GM12878 (cell line): ENCODE measurements at regions not wholly inside any gene's neighbourhood (a gene's known extent, or its start where the extent isn't known, plus 50 kb on each side); places are given as distances from the start of the nearest gene placed in this dataset.

Source experiments
- ATAC-seq: fragments of 200-7000 bp; cut with Tn5 transposase; 3 replicates; pipeline ENCODE4 v1.9.1; 2020; ENCODE audit warnings: mild to moderate bottlenecking, moderate library complexity
- BruUV-seq: library from RNA; stranded (reverse); fragments of 400-500 nt; replicated peaks from 2 replicates; lab custom pipeline; 2021; lab: Mats Ljungman, UMichigan
- CTCF ChIA-PET: fragments of 300-600 bp; sonication (Branson Sonifier 250); formaldehyde crosslinking; extraction: SDS; loops from one replicate; lab custom pipeline; 2021; ENCODE audit warnings: inconsistent platforms; lab: Yijun Ruan, JAX
- POLR2A ChIA-PET: fragments of 350-600 bp; formaldehyde crosslinking; extraction: SDS; loops from one replicate; lab custom pipeline; 2021; ENCODE audit warnings: inconsistent platforms; lab: Charles Lee
- RAD21 ChIA-PET: fragments of 300-600 bp; sonication (Branson Sonifier 250); formaldehyde crosslinking; loops from one replicate; lab custom pipeline; 2023; ENCODE audit warnings: antibody characterized with exemption; ENCODE audit not compliant: unreplicated experiment; lab: Charles Lee
- SMC1A ChIA-PET: fragments of 300-600 bp; sonication (Branson Sonifier 250); formaldehyde crosslinking; loops from one replicate; lab custom pipeline; 2023; ENCODE audit not compliant: unreplicated experiment, uncharacterized antibody; lab: Charles Lee
- DNase-seq: peaks from one replicate; pipeline ENCODE4 v3.0.0-alpha.2; 2011; ENCODE audit warnings: low read depth, low spot score
- FAIRE-seq: peaks from 3 replicates; lab custom pipeline; 2011; peaks lifted over from hg19 to GRCh38; lab: Jason Lieb, UNC
- H2AFZ ChIP-seq: 2 replicates; pipeline ENCODE4 v1.6.0; 2011; ENCODE audit warnings: low read depth, low read length, control low read depth; ENCODE audit not compliant: control insufficient read depth
- H3K27ac ChIP-seq: 2 replicates; pipeline ENCODE4 v1.5.1; 2011; ENCODE audit warnings: control low read depth; ENCODE audit not compliant: control insufficient read depth, insufficient read depth
- H3K27me3 ChIP-seq, 2 experiments: replicated peaks in 1 of 2; 2 replicates each; pipeline versions ENCODE4 v1.6.0 to v1.6.1; 2011; ENCODE audit warnings: low read length in 1 of 2; ENCODE audit not compliant: control insufficient read depth in 2 of 2, insufficient read depth in 2 of 2
- H3K36me3 ChIP-seq, 2 experiments: 2 replicates each; pipeline ENCODE4 v1.5.1; 2011; ENCODE audit warnings: low read length in 1 of 2; ENCODE audit not compliant: control insufficient read depth in 2 of 2, insufficient read depth in 2 of 2
- H3K4me1 ChIP-seq: 2 replicates; pipeline ENCODE4 v1.6.1; 2011; ENCODE audit warnings: mild to moderate bottlenecking, low read length, moderate library complexity, mixed read lengths; ENCODE audit not compliant: control insufficient read depth, insufficient read depth
- H3K4me2 ChIP-seq: 2 replicates; pipeline ENCODE4 v1.6.0; 2011; ENCODE audit warnings: control low read depth; ENCODE audit not compliant: control insufficient read depth, insufficient read depth
- H3K4me3 ChIP-seq: fragments of 200-600 bp; sonication (generic); 2 replicates; pipeline ENCODE4 v1.5.1; 2016
- H3K79me2 ChIP-seq: 2 replicates; pipeline ENCODE4 v1.6.0; 2011; ENCODE audit warnings: low read length; ENCODE audit not compliant: control insufficient read depth, insufficient read depth
- H3K9ac ChIP-seq: 2 replicates; pipeline ENCODE4 v1.8.0; 2011; ENCODE audit warnings: low read length, control low read depth, mixed read lengths; ENCODE audit not compliant: control insufficient read depth, insufficient read depth
- H3K9me3 ChIP-seq: replicated peaks from 3 replicates; pipeline ENCODE4 v1.5.1; 2011; ENCODE audit warnings: mild to moderate bottlenecking, low read length; ENCODE audit not compliant: control insufficient read depth, insufficient read depth
- H4K20me1 ChIP-seq: 2 replicates; pipeline ENCODE4 v1.6.0; 2011; ENCODE audit not compliant: control insufficient read depth, insufficient read depth
- BMI1 ChIP-seq: fragments of 450-650 bp; IDR thresholded peaks from 2 replicates; pipeline ENCODE4 v1.6.1; 2016; ENCODE audit warnings: mild to moderate bottlenecking, moderate library complexity, borderline replicate concordance
- CEBPB ChIP-seq, 2 experiments: fragments of 150-350 bp in 1 of 2; IDR thresholded peaks; 2 replicates each; pipeline ENCODE4 v1.6.1; 2012 to 2014; ENCODE audit warnings: low read depth in 2 of 2, low read length in 2 of 2, borderline replicate concordance in 1 of 2, inconsistent platforms in 1 of 2
- MYC ChIP-seq: IDR thresholded peaks from 2 replicates; pipeline ENCODE4 v1.6.1; 2011; ENCODE audit warnings: mild to moderate bottlenecking, low read length, moderate library complexity, inconsistent platforms; ENCODE audit not compliant: insufficient read depth, insufficient replicate concordance, insufficient read length, severe bottlenecking
- ZNF24 ChIP-seq: fragments of 450-650 bp; IDR thresholded peaks from 2 replicates; pipeline ENCODE4 v1.6.1; 2017; ENCODE audit warnings: antibody characterized with exemption, mild to moderate bottlenecking
- in situ Hi-C: fragments of 300-500 bp; cut with MboI; formaldehyde crosslinking; loops from 9 replicates; pipeline ENCODE4 v1.14.3; 2018; ENCODE audit warnings: mixed read lengths
- intact Hi-C: fragments of 100-400 bp; cut with micrococcal nuclease; formaldehyde crosslinking; loops from one replicate; pipeline ENCODE4 v1.14.2; 2022; ENCODE audit not compliant: unreplicated experiment
- TF ChIP-seq, protein P1 (sequence below): IDR thresholded peaks from 2 replicates; pipeline ENCODE4 v1.6.1; 2012; ENCODE audit warnings: low read depth, low read length, improper control_type of control experiment
- TF ChIP-seq, protein P2 (sequence below): fragments of 450-650 bp; IDR thresholded peaks from 2 replicates; pipeline ENCODE4 v1.6.1; 2017; ENCODE audit warnings: antibody characterized with exemption, mild to moderate bottlenecking, moderate library complexity
- TF ChIP-seq, protein P3 (sequence below): fragments of 450-650 bp; IDR thresholded peaks from 2 replicates; pipeline ENCODE4 v1.6.1; 2018; ENCODE audit warnings: borderline replicate concordance, mild to moderate bottlenecking; ENCODE audit not compliant: partially characterized antibody
- TF ChIP-seq, protein P4 (sequence below): fragments of 450-650 bp; IDR thresholded peaks from 2 replicates; pipeline ENCODE4 v1.6.1; 2014; ENCODE audit warnings: mild to moderate bottlenecking
- TF ChIP-seq, protein P5 (sequence below): fragments of 450-650 bp; conservative IDR thresholded peaks from 2 replicates; pipeline ENCODE4 v1.6.1; 2017; ENCODE audit warnings: mild to moderate bottlenecking, moderate library complexity

DNA sequence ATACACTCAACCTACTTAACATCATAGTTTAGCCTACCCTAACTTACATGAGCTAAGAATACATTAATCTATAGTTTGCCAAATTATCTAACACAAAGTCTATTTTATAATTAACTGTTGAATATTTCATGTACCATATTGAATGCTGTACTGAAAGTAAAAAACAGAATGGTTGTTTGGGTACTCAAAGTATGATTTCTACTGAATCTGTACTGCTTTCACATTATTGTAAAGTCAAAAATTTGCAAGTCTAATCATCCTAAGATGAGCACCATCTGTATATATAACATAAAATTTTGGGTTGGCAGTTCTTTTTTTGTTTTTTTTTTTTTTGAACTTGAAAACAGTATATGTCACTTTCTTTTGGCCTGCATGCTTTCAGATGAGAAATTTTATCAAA is 1212.6 kb downstream of the SLITRK5 start:
- no peak overlapping the region for H3K4me2 ChIP-seq
- no peak overlapping the region for H3K4me3 ChIP-seq
- H3K27me3 ChIP-seq, result no peaks in the 10 kb centered on the region
- no peaks in the 10 kb centered on the region for H3K79me2 ChIP-seq
- ATAC-seq (no peak), FAIRE-seq (no peak), DNase-seq (no peak)
- H3K36me3 ChIP-seq, result no peaks in the 10 kb centered on the region
- in situ Hi-C loops, result no loop called here
- H4K20me1 ChIP-seq, result no peaks in the 10 kb centered on the region
- TF ChIP-seq CEBPB (IDR thresholded peaks at IDR 0.05; ENCODE audit: borderline replicate concordance in 1 of 2, low read depth in 2 of 2, low read length in 2 of 2), result no peak
- no peak for TF ChIP-seq BMI1
- TF ChIP-seq, protein P1, sequence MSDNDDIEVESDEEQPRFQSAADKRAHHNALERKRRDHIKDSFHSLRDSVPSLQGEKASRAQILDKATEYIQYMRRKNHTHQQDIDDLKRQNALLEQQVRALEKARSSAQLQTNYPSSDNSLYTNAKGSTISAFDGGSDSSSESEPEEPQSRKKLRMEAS, result no peak
- TF ChIP-seq, protein P2, sequence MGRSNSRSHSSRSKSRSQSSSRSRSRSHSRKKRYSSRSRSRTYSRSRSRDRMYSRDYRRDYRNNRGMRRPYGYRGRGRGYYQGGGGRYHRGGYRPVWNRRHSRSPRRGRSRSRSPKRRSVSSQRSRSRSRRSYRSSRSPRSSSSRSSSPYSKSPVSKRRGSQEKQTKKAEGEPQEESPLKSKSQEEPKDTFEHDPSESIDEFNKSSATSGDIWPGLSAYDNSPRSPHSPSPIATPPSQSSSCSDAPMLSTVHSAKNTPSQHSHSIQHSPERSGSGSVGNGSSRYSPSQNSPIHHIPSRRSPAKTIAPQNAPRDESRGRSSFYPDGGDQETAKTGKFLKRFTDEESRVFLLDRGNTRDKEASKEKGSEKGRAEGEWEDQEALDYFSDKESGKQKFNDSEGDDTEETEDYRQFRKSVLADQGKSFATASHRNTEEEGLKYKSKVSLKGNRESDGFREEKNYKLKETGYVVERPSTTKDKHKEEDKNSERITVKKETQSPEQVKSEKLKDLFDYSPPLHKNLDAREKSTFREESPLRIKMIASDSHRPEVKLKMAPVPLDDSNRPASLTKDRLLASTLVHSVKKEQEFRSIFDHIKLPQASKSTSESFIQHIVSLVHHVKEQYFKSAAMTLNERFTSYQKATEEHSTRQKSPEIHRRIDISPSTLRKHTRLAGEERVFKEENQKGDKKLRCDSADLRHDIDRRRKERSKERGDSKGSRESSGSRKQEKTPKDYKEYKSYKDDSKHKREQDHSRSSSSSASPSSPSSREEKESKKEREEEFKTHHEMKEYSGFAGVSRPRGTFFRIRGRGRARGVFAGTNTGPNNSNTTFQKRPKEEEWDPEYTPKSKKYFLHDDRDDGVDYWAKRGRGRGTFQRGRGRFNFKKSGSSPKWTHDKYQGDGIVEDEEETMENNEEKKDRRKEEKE, result no peak
- TF ChIP-seq, protein P3, sequence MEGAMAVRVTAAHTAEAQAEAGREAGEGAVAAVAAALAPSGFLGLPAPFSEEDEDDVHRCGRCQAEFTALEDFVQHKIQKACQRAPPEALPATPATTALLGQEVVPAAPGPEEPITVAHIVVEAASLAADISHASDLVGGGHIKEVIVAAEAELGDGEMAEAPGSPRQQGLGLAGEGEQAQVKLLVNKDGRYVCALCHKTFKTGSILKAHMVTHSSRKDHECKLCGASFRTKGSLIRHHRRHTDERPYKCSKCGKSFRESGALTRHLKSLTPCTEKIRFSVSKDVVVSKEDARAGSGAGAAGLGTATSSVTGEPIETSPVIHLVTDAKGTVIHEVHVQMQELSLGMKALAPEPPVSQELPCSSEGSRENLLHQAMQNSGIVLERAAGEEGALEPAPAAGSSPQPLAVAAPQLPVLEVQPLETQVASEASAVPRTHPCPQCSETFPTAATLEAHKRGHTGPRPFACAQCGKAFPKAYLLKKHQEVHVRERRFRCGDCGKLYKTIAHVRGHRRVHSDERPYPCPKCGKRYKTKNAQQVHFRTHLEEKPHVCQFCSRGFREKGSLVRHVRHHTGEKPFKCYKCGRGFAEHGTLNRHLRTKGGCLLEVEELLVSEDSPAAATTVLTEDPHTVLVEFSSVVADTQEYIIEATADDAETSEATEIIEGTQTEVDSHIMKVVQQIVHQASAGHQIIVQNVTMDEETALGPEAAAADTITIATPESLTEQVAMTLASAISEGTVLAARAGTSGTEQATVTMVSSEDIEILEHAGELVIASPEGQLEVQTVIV, result no peak
- no peak for TF ChIP-seq ZNF24
- TF ChIP-seq, protein P4, sequence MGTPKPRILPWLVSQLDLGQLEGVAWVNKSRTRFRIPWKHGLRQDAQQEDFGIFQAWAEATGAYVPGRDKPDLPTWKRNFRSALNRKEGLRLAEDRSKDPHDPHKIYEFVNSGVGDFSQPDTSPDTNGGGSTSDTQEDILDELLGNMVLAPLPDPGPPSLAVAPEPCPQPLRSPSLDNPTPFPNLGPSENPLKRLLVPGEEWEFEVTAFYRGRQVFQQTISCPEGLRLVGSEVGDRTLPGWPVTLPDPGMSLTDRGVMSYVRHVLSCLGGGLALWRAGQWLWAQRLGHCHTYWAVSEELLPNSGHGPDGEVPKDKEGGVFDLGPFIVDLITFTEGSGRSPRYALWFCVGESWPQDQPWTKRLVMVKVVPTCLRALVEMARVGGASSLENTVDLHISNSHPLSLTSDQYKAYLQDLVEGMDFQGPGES, result no peak
- TF ChIP-seq, protein P5, sequence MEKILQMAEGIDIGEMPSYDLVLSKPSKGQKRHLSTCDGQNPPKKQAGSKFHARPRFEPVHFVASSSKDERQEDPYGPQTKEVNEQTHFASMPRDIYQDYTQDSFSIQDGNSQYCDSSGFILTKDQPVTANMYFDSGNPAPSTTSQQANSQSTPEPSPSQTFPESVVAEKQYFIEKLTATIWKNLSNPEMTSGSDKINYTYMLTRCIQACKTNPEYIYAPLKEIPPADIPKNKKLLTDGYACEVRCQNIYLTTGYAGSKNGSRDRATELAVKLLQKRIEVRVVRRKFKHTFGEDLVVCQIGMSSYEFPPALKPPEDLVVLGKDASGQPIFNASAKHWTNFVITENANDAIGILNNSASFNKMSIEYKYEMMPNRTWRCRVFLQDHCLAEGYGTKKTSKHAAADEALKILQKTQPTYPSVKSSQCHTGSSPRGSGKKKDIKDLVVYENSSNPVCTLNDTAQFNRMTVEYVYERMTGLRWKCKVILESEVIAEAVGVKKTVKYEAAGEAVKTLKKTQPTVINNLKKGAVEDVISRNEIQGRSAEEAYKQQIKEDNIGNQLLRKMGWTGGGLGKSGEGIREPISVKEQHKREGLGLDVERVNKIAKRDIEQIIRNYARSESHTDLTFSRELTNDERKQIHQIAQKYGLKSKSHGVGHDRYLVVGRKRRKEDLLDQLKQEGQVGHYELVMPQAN, result no peak
- no peak for TF ChIP-seq MYC
- H2AFZ ChIP-seq, result no peak overlapping the region
- H3K9me3 ChIP-seq, result no peaks in the 10 kb centered on the region
- intact Hi-C loops, result no loop called here
- H3K9ac ChIP-seq, result no peak overlapping the region
- ChIA-PET RAD21 (no interaction called here), SMC1A (interaction anchor here (0.6 to 1.7 kb wide), 2 partner anchors 12 to 178 kb away, joined by 3 read pairs; no protein-coding TSS in a partner anchor), CTCF (interaction anchor here (1.5 kb wide), 1 partner anchor 104 kb away, joined by 3 read pairs; no protein-coding TSS in a partner anchor), POLR2A (interaction anchor here (0.7 kb wide), 1 partner anchor 1449 kb away, joined by 3 read pairs; no protein-coding TSS in a partner anchor)
- H3K4me1 ChIP-seq, result no peaks in the 10 kb centered on the region
- H3K27ac ChIP-seq, result no peak overlapping the region
- no TSS peak for BruUV-seq
